Smooth muscle cell (in vitro differentiated cells): ENCODE measurements at regions not wholly inside any gene's neighbourhood (a gene's known extent, or its start where the extent isn't known, plus 50 kb on each side); places are given as distances from the start of the nearest gene placed in this dataset.

ENCODE experiments used
- DNase-seq: peaks from one replicate; lab custom pipeline; 2025; ENCODE audit not compliant: unreplicated experiment; lab: John Stamatoyannopoulos, UW
- H2AFZ ChIP-seq: fragments of 200-600 bp; sonication (generic); 2 replicates; pipeline ENCODE4 v1.6.0; 2016; ENCODE audit warnings: antibody characterized with exemption, low read depth, mild to moderate bottlenecking
- H3F3A ChIP-seq: fragments of 200-600 bp; sonication (generic); 2 replicates; pipeline ENCODE4 v1.6.0; 2017; ENCODE audit warnings: antibody characterized with exemption, low read depth
- H3K27ac ChIP-seq: fragments of 200-600 bp; sonication (generic); 2 replicates; pipeline ENCODE4 v1.5.1; 2016; ENCODE audit warnings: low read depth, mild to moderate bottlenecking
- H3K27me3 ChIP-seq: fragments of 200-600 bp; sonication (generic); 2 replicates; pipeline ENCODE4 v1.6.1; 2016; ENCODE audit warnings: low read depth, mild to moderate bottlenecking
- H3K36me3 ChIP-seq: fragments of 200-600 bp; sonication (generic); 2 replicates; pipeline ENCODE4 v1.5.1; 2016; ENCODE audit warnings: low read depth
- H3K4me1 ChIP-seq: fragments of 200-600 bp; sonication (generic); 2 replicates; pipeline ENCODE4 v1.5.1; 2016; ENCODE audit warnings: low read depth
- H3K4me2 ChIP-seq: fragments of 200-600 bp; sonication (generic); 2 replicates; pipeline ENCODE4 v1.6.0; 2016; ENCODE audit warnings: mild to moderate bottlenecking
- H3K4me3 ChIP-seq: fragments of 200-600 bp; sonication (generic); 2 replicates; pipeline ENCODE4 v1.5.1; 2016; ENCODE audit warnings: mild to moderate bottlenecking
- H3K79me2 ChIP-seq: fragments of 200-600 bp; sonication (generic); 2 replicates; pipeline ENCODE4 v1.6.0; 2016; ENCODE audit warnings: low read depth, mild to moderate bottlenecking
- H3K9ac ChIP-seq: fragments of 200-600 bp; sonication (generic); 2 replicates; pipeline ENCODE4 v1.6.0; 2016; ENCODE audit warnings: low read depth
- H3K9me3 ChIP-seq: fragments of 200-600 bp; sonication (generic); replicated peaks from 2 replicates; pipeline ENCODE4 v1.5.1; 2016; ENCODE audit warnings: low read depth
- H4K20me1 ChIP-seq: fragments of 200-600 bp; sonication (generic); 2 replicates; pipeline ENCODE4 v1.6.0; 2016; ENCODE audit warnings: low read depth
- CTCF ChIP-seq: fragments of 200-600 bp; sonication (generic); IDR thresholded peaks from 2 replicates; pipeline ENCODE4 v1.5.1; 2017; ENCODE audit warnings: borderline replicate concordance, mild to moderate bottlenecking, antibody characterized with exemption; ENCODE audit not compliant: insufficient read depth, poor library complexity, severe bottlenecking
- WGBS: methylation state at CpG from one replicate; pipeline ENCODE4 v1.1.7; 2016; ENCODE audit warnings: low lambda C conversion rate; 5-methylcytosine and 5-hydroxymethylcytosine counted together

- Histone ChIP-seq H3K27me3 (no peaks in the 10 kb centered on the region), H3K36me3 (peaks cover 7% of the 10 kb centered on the region), H4K20me1 (no peaks in the 10 kb centered on the region), H3F3A (no peaks in the 10 kb centered on the region), H3K79me2 (no peaks in the 10 kb centered on the region), H3K9me3 (peaks cover 11% of the 10 kb centered on the region), H3K27ac (no peak overlapping the region), H3K4me1 (no peaks in the 10 kb centered on the region), H3K4me3 (no peak overlapping the region), H3K9ac (no peak overlapping the region), H3K4me2 (no peak overlapping the region), H2AFZ (no peak overlapping the region)
- DNase-seq: no peak
- no peak for TF ChIP-seq CTCF
- 84% methylated on average over 1 of the region's 1 CpG for WGBS
These were observed 415.9 kb downstream of the METTL15 start for GRCh38 chr11:28524098-28524497.

GRCh38 chr11:28521075-28521474, 412.9 kb downstream of the METTL15 start:
- TF ChIP-seq CTCF: no peak
- no peaks in the 10 kb centered on the region for H3K27me3 ChIP-seq
- H3K79me2 ChIP-seq: no peaks in the 10 kb centered on the region
- H3K4me1 ChIP-seq: no peaks in the 10 kb centered on the region
- H2AFZ ChIP-seq: no peak overlapping the region
- no peaks in the 10 kb centered on the region for H3K36me3 ChIP-seq
- no peak overlapping the region for H3K4me3 ChIP-seq
- H3K9ac ChIP-seq: no peak overlapping the region
- DNase-seq: no peak
- H3K9me3 ChIP-seq: peaks cover 5% of the 10 kb centered on the region
- 89% methylated on average over 2 of the region's 2 CpGs for WGBS
- H3F3A ChIP-seq: no peaks in the 10 kb centered on the region
- no peaks in the 10 kb centered on the region for H4K20me1 ChIP-seq
- H3K4me2 ChIP-seq: no peak overlapping the region
- H3K27ac ChIP-seq: no peak overlapping the region

- no peak for TF ChIP-seq CTCF
- Histone ChIP-seq H3K4me2 (no peak overlapping the region), H3K9ac (no peak overlapping the region), H3K36me3 (no peaks in the 10 kb centered on the region), H3K27ac (no peak overlapping the region), H3K9me3 (peaks cover 5% of the 10 kb centered on the region), H3F3A (no peaks in the 10 kb centered on the region), H3K4me3 (no peak overlapping the region), H3K79me2 (no peaks in the 10 kb centered on the region), H3K4me1 (no peaks in the 10 kb centered on the region), H4K20me1 (no peaks in the 10 kb centered on the region), H3K27me3 (no peaks in the 10 kb centered on the region), H2AFZ (no peak overlapping the region)
- no peak for DNase-seq
- WGBS: 91% methylated on average over 1 of the region's 1 CpG
These were observed 412.1 kb downstream of the METTL15 start for GRCh38 chr11:28520291-28520690.

GRCh38 chr11:28518825-28519224, 410.6 kb downstream of the METTL15 start:
- Histone ChIP-seq H3K27ac (no peak overlapping the region), H3K36me3 (no peaks in the 10 kb centered on the region), H3K4me1 (no peaks in the 10 kb centered on the region), H3K27me3 (no peaks in the 10 kb centered on the region), H3F3A (no peaks in the 10 kb centered on the region), H3K4me3 (no peak overlapping the region), H3K79me2 (no peaks in the 10 kb centered on the region), H3K4me2 (no peak overlapping the region), H4K20me1 (no peaks in the 10 kb centered on the region), H3K9ac (no peak overlapping the region), H3K9me3 (no peaks in the 10 kb centered on the region), H2AFZ (no peak overlapping the region)
- no peak for DNase-seq
- no peak for TF ChIP-seq CTCF
